HG03469 (cell line): ENCODE measurements at regions not wholly inside any gene's neighbourhood (a gene's known extent, or its start where the extent isn't known, plus 50 kb on each side); places are given as distances from the start of the nearest gene placed in this dataset.
"Not testable (repeated sequence)": the region's sequence is repeated elsewhere in the genome, so short reads cannot be mapped to it uniquely, and the experiment has no call there.

Source experiments
- ATAC-seq: cut with Tn5 transposase; IDR thresholded peaks from one replicate; pipeline ENCODE4 v1.9.1; 2021; ENCODE audit warnings: mild to moderate bottlenecking, moderate library complexity, moderate number of reproducible peaks; ENCODE audit not compliant: unreplicated experiment

- no peak for ATAC-seq
Observed at GRCh38 chr2:64742678-64743077, 89.0 kb upstream of the SERTAD2 start.

GRCh38 chr2:64743739-64744330 is 90.1 kb upstream of the SERTAD2 start:
- ATAC-seq, result no peak

- no peak for ATAC-seq
Observed at GRCh38 chr2:64745562-64745961, 91.8 kb upstream of the SERTAD2 start.

- not testable (repeated sequence) for ATAC-seq
Observed at GRCh38 chr2:64747690-64748091, 94.0 kb upstream of the SERTAD2 start.

- no peak for ATAC-seq
Observed at GRCh38 chr2:64748147-64748546, 94.4 kb upstream of the SERTAD2 start.

- no peak for ATAC-seq
Observed at GRCh38 chr2:64748561-64748960, 94.8 kb upstream of the SERTAD2 start.

GRCh38 chr2:64749446-64749845 is 95.7 kb upstream of the SERTAD2 start:
- ATAC-seq, result no peak

- ATAC-seq, result no peak
Observed at GRCh38 chr2:64750001-64750816, 96.5 kb upstream of the SERTAD2 start.

- peak; percentile 69 for ATAC-seq
Observed at GRCh38 chr2:64750817-64751285, 97.1 kb upstream of the SERTAD2 start.

GRCh38 chr2:64751286-64752260 is 97.9 kb upstream of the SERTAD2 start:
- peak; percentile 64 for ATAC-seq

- ATAC-seq, result no peak
Observed at GRCh38 chr2:64753399-64753798, 99.7 kb upstream of the SERTAD2 start.

- no peak for ATAC-seq
Observed at GRCh38 chr2:64754570-64754969, 100.9 kb upstream of the SERTAD2 start.

- no peak for ATAC-seq
Observed at GRCh38 chr2:64757126-64757525, 103.4 kb upstream of the SERTAD2 start.

- no peak for ATAC-seq
Observed at GRCh38 chr2:64760128-64760527, 106.4 kb upstream of the SERTAD2 start.

GRCh38 chr2:64762301-64762997 is 108.7 kb upstream of the SERTAD2 start:
- no peak for ATAC-seq

GRCh38 chr2:64763126-64763525 is 109.4 kb upstream of the SERTAD2 start:
- no peak for ATAC-seq

GRCh38 chr2:64765160-64765805 is 111.6 kb upstream of the SERTAD2 start:
- ATAC-seq, result no peak

- ATAC-seq, result no peak
Observed at GRCh38 chr2:64766841-64767669, 113.3 kb upstream of the SERTAD2 start.
